ENCODE measurements at regions not wholly inside any gene's neighbourhood (a gene's known extent, or its start where the extent isn't known, plus 50 kb on each side); places are given as distances from the start of the nearest gene placed in this dataset.
"Not testable (repeated sequence)": the region's sequence is repeated elsewhere in the genome, so short reads cannot be mapped to it uniquely, and the experiment has no call there.

- not testable (repeated sequence) for DNase-seq (ENCODE audit: low spot score)
Measured at GRCh38 chrX:92298067-92298466, 518.9 kb downstream of the PCDH11X start.

DNA sequence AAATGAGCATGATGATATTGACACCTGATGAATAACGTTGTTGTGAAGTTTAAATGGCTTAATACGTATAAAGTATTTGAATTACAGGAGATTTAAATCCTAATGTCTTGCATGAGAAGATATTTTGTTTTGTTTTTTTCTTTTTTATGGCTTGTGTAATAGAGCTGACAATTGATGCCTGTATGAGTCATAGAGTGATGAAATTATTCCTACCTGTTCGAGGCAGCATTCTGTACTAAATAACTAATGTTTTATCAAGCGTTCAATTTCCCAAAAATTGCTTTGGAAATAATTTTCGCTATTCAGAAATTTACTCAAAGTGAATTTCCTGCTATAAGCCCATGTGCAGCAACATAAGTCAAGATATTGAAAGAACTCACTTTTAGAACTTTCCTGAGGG, 554.0 kb downstream of the PCDH11X start:
- DNase-seq (ENCODE audit: low spot score), result not testable (repeated sequence)

GRCh38 chrX:92351065-92351464, 571.9 kb downstream of the PCDH11X start:
- peak; percentile 0 for DNase-seq (ENCODE audit: low spot score)

DNA sequence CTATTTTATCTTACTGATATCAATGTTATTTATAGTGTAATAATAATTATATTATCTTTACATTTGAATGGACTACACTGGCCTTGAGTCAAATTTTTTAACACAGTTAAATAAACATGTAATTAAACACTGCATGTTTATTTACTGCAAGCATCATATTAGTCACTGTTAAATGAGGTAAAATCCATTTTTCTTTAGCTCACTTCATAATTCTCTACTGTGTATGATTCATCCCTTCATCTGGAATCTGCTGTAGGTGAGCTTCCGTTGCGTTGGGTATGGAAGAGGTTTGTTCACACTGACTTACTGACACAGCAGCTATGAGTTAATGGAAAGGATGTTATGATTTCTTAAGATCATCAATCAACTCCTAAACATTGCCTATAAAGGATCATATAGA, 572.3 kb downstream of the PCDH11X start:
- DNase-seq (ENCODE audit: low spot score), result no peak

Measured in COLO829 (cell line).